Transverse colon (tissue), 4 donors: ENCODE measurements at regions not wholly inside any gene's neighbourhood (a gene's known extent, or its start where the extent isn't known, plus 50 kb on each side); places are given as distances from the start of the nearest gene placed in this dataset.

Source experiments
- EP300 ChIP-seq: sonication (generic); formaldehyde crosslinking; IDR thresholded peaks from one replicate; pipeline ENCODE4 v1.6.1; 2017; ENCODE audit warnings: antibody characterized with exemption, low read depth
- POLR2A ChIP-seq: fragments of 450-650 bp; IDR thresholded peaks from one replicate; pipeline ENCODE4 v1.6.1; 2016; ENCODE audit warnings: antibody characterized with exemption, mild to moderate bottlenecking, moderate library complexity
- POLR2AphosphoS5 ChIP-seq, 3 donors: sonication (generic); formaldehyde crosslinking; IDR thresholded peaks; one replicate each; pipeline ENCODE4 v1.6.1; 2016; ENCODE audit warnings: antibody characterized with exemption in 3 of 3
- TF ChIP-seq, protein P1 (sequence below), 5 experiments: fragments of 200-600 bp in 3 of 5; fragments of 450-650 bp in 2 of 5; sonication (generic) in 3 of 5; IDR thresholded peaks; 1 replicate in 2 of 5; 2 replicates in 3 of 5; pipeline ENCODE4 v1.5.1; 2016 to 2017; ENCODE audit warnings: antibody characterized with exemption in 5 of 5, inconsistent platforms in 3 of 5, mild to moderate bottlenecking in 2 of 5, moderate library complexity in 1 of 5

DNA sequence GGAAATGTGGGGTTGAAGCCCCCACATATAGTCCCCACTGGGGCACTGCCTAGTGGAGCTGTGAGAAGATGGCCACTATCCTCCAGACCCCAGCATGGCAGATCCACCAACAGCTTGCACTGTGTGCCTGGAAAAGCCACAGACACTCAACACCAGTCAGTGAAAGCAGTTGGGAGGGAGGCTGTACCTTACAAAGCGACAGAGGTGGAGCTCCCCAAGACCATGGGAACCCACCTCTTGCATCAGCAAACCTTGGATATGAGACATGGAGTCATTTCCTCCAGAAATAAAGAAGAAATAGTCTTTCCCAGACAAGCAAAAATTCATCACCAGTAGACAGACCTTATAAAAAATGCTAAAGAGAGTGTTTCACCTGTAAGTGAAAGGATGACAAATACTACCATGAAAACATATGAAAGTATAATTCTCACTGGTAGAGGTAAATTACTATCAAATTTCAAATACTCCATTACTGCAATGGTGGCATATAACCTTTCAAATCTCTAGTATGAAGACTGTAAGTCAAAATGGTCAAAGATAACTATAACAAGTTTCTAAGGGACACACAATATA lies 152.6 kb upstream of the EPHA4 start:
- TF ChIP-seq POLR2A, result no peak
- TF ChIP-seq, protein P1, sequence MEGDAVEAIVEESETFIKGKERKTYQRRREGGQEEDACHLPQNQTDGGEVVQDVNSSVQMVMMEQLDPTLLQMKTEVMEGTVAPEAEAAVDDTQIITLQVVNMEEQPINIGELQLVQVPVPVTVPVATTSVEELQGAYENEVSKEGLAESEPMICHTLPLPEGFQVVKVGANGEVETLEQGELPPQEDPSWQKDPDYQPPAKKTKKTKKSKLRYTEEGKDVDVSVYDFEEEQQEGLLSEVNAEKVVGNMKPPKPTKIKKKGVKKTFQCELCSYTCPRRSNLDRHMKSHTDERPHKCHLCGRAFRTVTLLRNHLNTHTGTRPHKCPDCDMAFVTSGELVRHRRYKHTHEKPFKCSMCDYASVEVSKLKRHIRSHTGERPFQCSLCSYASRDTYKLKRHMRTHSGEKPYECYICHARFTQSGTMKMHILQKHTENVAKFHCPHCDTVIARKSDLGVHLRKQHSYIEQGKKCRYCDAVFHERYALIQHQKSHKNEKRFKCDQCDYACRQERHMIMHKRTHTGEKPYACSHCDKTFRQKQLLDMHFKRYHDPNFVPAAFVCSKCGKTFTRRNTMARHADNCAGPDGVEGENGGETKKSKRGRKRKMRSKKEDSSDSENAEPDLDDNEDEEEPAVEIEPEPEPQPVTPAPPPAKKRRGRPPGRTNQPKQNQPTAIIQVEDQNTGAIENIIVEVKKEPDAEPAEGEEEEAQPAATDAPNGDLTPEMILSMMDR (IDR thresholded peaks at IDR 0.05), result no peak
- no peak for TF ChIP-seq POLR2AphosphoS5 (IDR thresholded peaks at IDR 0.05)
- TF ChIP-seq EP300, result no peak
